ENCODE measurements at regions not wholly inside any gene's neighbourhood (a gene's known extent, or its start where the extent isn't known, plus 50 kb on each side); places are given as distances from the start of the nearest gene placed in this dataset.

DNA sequence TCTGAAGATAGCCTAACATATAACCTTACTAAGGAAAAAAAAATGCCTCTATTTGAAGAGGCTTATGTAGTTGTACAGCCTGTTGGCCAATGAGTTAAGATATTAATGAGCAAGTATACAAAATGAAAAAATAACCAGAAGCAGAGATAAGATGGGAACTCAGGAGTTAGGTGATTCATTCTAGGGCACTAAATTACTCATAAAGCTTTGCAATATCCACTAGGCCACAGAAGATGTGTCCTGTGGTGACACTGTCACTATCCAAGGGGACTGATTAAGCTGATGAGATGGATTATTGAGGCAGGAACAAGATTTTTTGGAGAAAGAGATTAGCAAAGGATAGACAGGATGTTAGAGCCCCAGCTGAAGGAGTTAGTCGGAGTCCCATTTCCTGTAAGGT is 99.6 kb downstream of the LIG4 start:
- POLR2A ChIA-PET, result no interaction called here
- dilution Hi-C loops (cut with MboI; ENCODE audit: extremely low pct_ligation_motif_present, low sequenced_read_pairs), result no loop called here
- CTCF ChIA-PET, result no interaction called here

More for the DNA sequence above, 99.6 kb downstream of the LIG4 start:
- intact Hi-C loops (cut with micrococcal nuclease), result no loop called here
- FAIRE-seq (no peak), DNase-seq (ENCODE audit: low read depth, low spot score) (no peak)
- no peaks in the 10 kb centered on the region for H3K9me1 ChIP-seq (replicated peaks; ENCODE audit: control insufficient read depth, extremely low read depth, insufficient read depth, low read length)
- no peaks in the 10 kb centered on the region for H3K9me3 ChIP-seq (replicated peaks; ENCODE audit: control insufficient read depth, insufficient read depth, low read length)
- H3K9ac ChIP-seq (replicated peaks; ENCODE audit: extremely low read depth, insufficient read depth, low read length), result no peak overlapping the region
- no peaks in the 10 kb centered on the region for H3K4me1 ChIP-seq (ENCODE audit: control insufficient read depth, extremely low read depth, insufficient read depth, low read length)
- no peak overlapping the region for H3K27ac ChIP-seq (ENCODE audit: insufficient read depth, low read depth, low read length)
- no peaks in the 10 kb centered on the region for H3K79me2 ChIP-seq (ENCODE audit: control insufficient read depth, insufficient read depth, low read length)
- no peak for TF ChIP-seq POLR2AphosphoS5 (IDR thresholded peaks at IDR 0.05; ENCODE audit: insufficient read depth, low read depth, low read length)
- TF ChIP-seq EZH2 (IDR thresholded peaks at IDR 0.05; ENCODE audit: borderline replicate concordance, low read depth, low read length, severe bottlenecking), result no peak
- no peak for TF ChIP-seq CTCF (IDR thresholded peaks at IDR 0.05; ENCODE audit: extremely low read depth in 1 of 2, insufficient read depth in 1 of 2, low read depth in 1 of 2, low read length in 2 of 2)
- TF ChIP-seq, protein P1, sequence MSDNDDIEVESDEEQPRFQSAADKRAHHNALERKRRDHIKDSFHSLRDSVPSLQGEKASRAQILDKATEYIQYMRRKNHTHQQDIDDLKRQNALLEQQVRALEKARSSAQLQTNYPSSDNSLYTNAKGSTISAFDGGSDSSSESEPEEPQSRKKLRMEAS (IDR thresholded peaks at IDR 0.05; ENCODE audit: insufficient read depth, insufficient read length), result no peak
- TF ChIP-seq MYC (IDR thresholded peaks at IDR 0.05; ENCODE audit: low read depth, low read length), result no peak
- TF ChIP-seq POLR2A (IDR thresholded peaks at IDR 0.05; ENCODE audit: low read depth, low read length), result no peak
- no peak for TF ChIP-seq FOS (IDR thresholded peaks at IDR 0.05; ENCODE audit: borderline replicate concordance, insufficient read depth, low read length)
- no peak for TF ChIP-seq JUN (IDR thresholded peaks at IDR 0.05; ENCODE audit: borderline replicate concordance, insufficient read depth, insufficient read length, low read depth)
- TF ChIP-seq GATA2 (IDR thresholded peaks at IDR 0.05; ENCODE audit: insufficient read depth, insufficient read length, low read depth, low read length), result no peak
- H3K36me3 ChIP-seq (ENCODE audit: control insufficient read depth in 2 of 2, extremely low read depth in 1 of 2, insufficient read depth in 2 of 2, low read length in 2 of 2), result no peaks in the 10 kb centered on the region
- H2AFZ ChIP-seq (ENCODE audit: low read depth, low read length), result no peak overlapping the region
- no TSS peak for BruUV-seq (replicated peaks)
- no peaks in the 10 kb centered on the region for H3K27me3 ChIP-seq (ENCODE audit: control insufficient read depth in 2 of 2, insufficient read depth in 2 of 2, low read length in 2 of 2)
- H3K4me2 ChIP-seq (ENCODE audit: insufficient read depth, low read length), result no peak overlapping the region
- no peak overlapping the region for H3K4me3 ChIP-seq (replicated peaks in 1 of 3; ENCODE audit: insufficient read depth in 1 of 3, low read depth in 1 of 3, low read length in 3 of 3)
- no peaks in the 10 kb centered on the region for H4K20me1 ChIP-seq (replicated peaks; ENCODE audit: control insufficient read depth, extremely low read depth, insufficient read depth, low read length)
